Prostate gland (tissue), 2 donors: ENCODE measurements at regions not wholly inside any gene's neighbourhood (a gene's known extent, or its start where the extent isn't known, plus 50 kb on each side); places are given as distances from the start of the nearest gene placed in this dataset.

Experiments used
- POLR2A ChIP-seq: fragments of 450-650 bp; IDR thresholded peaks from one replicate; pipeline ENCODE4 v1.6.1; 2016; ENCODE audit warnings: antibody characterized with exemption, mild to moderate bottlenecking
- POLR2AphosphoS5 ChIP-seq: sonication (generic); formaldehyde crosslinking; IDR thresholded peaks from one replicate; pipeline ENCODE4 v1.6.1; 2017; ENCODE audit warnings: antibody characterized with exemption
- TF ChIP-seq, protein P1 (sequence below), 4 experiments: fragments of 200-600 bp in 2 of 4; fragments of 450-650 bp in 2 of 4; sonication (generic) in 2 of 4; IDR thresholded peaks; 1 replicate in 3 of 4; 2 replicates in 1 of 4; pipeline ENCODE4 v1.5.1; 2016 to 2019; ENCODE audit warnings: antibody characterized with exemption in 4 of 4, mild to moderate bottlenecking in 2 of 4, moderate library complexity in 2 of 4

- no peak for TF ChIP-seq POLR2A
- TF ChIP-seq, protein P1, sequence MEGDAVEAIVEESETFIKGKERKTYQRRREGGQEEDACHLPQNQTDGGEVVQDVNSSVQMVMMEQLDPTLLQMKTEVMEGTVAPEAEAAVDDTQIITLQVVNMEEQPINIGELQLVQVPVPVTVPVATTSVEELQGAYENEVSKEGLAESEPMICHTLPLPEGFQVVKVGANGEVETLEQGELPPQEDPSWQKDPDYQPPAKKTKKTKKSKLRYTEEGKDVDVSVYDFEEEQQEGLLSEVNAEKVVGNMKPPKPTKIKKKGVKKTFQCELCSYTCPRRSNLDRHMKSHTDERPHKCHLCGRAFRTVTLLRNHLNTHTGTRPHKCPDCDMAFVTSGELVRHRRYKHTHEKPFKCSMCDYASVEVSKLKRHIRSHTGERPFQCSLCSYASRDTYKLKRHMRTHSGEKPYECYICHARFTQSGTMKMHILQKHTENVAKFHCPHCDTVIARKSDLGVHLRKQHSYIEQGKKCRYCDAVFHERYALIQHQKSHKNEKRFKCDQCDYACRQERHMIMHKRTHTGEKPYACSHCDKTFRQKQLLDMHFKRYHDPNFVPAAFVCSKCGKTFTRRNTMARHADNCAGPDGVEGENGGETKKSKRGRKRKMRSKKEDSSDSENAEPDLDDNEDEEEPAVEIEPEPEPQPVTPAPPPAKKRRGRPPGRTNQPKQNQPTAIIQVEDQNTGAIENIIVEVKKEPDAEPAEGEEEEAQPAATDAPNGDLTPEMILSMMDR (IDR thresholded peaks at IDR 0.05) = no peak
- no peak for TF ChIP-seq POLR2AphosphoS5
These were observed 95.5 kb upstream of the MGMT start for GRCh38 chr10:129371541-129371940.
